K562 (cell line): ENCODE measurements at regions not wholly inside any gene's neighbourhood (a gene's known extent, or its start where the extent isn't known, plus 50 kb on each side); places are given as distances from the start of the nearest gene placed in this dataset.

Source experiments
- ATAC-seq: fragments of 200-7000 bp; cut with Tn5 transposase; 3 replicates; pipeline ENCODE4 v1.9.1; 2020; ENCODE audit warnings: moderate library complexity
- BruUV-seq: library from RNA; stranded (reverse); fragments of 400-500 nt; replicated peaks from 2 replicates; lab custom pipeline; 2021; lab: Mats Ljungman, UMichigan
- CTCF ChIA-PET: fragments of 300-600 bp; formaldehyde crosslinking; extraction: SDS; loops from one replicate; lab custom pipeline; 2021; ENCODE audit warnings: low intra/inter-chr PET ratio; lab: Yijun Ruan, JAX
- POLR2A ChIA-PET: fragments of 300-600, 350-650 bp; sonication (Branson Sonifier 250); formaldehyde crosslinking; extraction: SDS; loops from one replicate; lab custom pipeline; 2021; ENCODE audit warnings: antibody characterized with exemption, inconsistent platforms; lab: Yijun Ruan, JAX
- DNase-seq, 4 experiments: peaks; one replicate each; pipeline versions ENCODE4 v3.0.0 to v3.0.0-alpha.2; 2011 to 2018; ENCODE audit warnings: low spot score in 3 of 4, mixed read lengths in 3 of 4; ENCODE audit errors: extremely low read depth in 1 of 4
- FAIRE-seq: peaks from 2 replicates; lab custom pipeline; 2011; peaks lifted over from hg19 to GRCh38; lab: Jason Lieb, UNC
- H2AFZ ChIP-seq: 2 replicates; pipeline ENCODE4 v1.6.0; 2011; ENCODE audit warnings: low read depth, low read length, control low read depth, inconsistent platforms
- H3K27ac ChIP-seq: fragments of 200-600 bp; 3 replicates; pipeline ENCODE4 v1.8.0; 2011; ENCODE audit warnings: low read depth, mild to moderate bottlenecking, control low read depth, inconsistent platforms, low read length, moderate library complexity, mixed read lengths; ENCODE audit errors: extremely low read depth
- H3K27me3 ChIP-seq, 2 experiments: fragments of 300-600 bp in 1 of 2; 2 replicates in 1 of 2; 3 replicates in 1 of 2; pipeline versions ENCODE4 v1.6.0 to v1.8.0; 2011; ENCODE audit warnings: inconsistent platforms in 2 of 2, low read length in 2 of 2, mild to moderate bottlenecking in 1 of 2, mixed read lengths in 1 of 2, moderate library complexity in 1 of 2; ENCODE audit not compliant: control insufficient read depth in 2 of 2, insufficient read depth in 2 of 2
- H3K36me3 ChIP-seq: fragments of 300-600 bp; 3 replicates; pipeline ENCODE4 v1.8.0; 2011; ENCODE audit warnings: mild to moderate bottlenecking, low read length, inconsistent platforms; ENCODE audit not compliant: control insufficient read depth, insufficient read depth
- H3K4me1 ChIP-seq, 2 experiments: fragments of 200-600 bp in 1 of 2; replicated peaks in 1 of 2; 2 replicates in 1 of 2; 3 replicates in 1 of 2; pipeline versions ENCODE4 v1.5.1 to v1.8.0; 2011; ENCODE audit warnings: inconsistent platforms in 2 of 2, low read length in 2 of 2, mild to moderate bottlenecking in 1 of 2, mixed read lengths in 1 of 2, moderate library complexity in 1 of 2; ENCODE audit not compliant: control insufficient read depth in 2 of 2, insufficient read depth in 2 of 2
- H3K4me2 ChIP-seq: 2 replicates; pipeline ENCODE4 v1.6.1; 2011; ENCODE audit warnings: low read length, control low read depth, inconsistent platforms, mixed read lengths; ENCODE audit not compliant: insufficient read depth
- H3K4me3 ChIP-seq: fragments of 200-600 bp; sonication (generic), shearing (Covaris generic); 2 replicates; pipeline ENCODE4 v1.5.1; 2016; ENCODE audit warnings: control low read depth, inconsistent platforms
- H3K79me2 ChIP-seq: fragments of 200-600 bp; 3 replicates; pipeline ENCODE4 v1.8.0; 2011; ENCODE audit warnings: low read length, inconsistent platforms; ENCODE audit not compliant: control insufficient read depth, insufficient read depth
- H3K9ac ChIP-seq, 2 experiments: 2 replicates each; pipeline versions ENCODE4 v1.6.0 to v1.6.1; 2011; ENCODE audit warnings: low read depth in 2 of 2, low read length in 2 of 2, control low read depth in 1 of 2, inconsistent platforms in 1 of 2, mild to moderate bottlenecking in 1 of 2, mixed read lengths in 1 of 2; ENCODE audit not compliant: insufficient read depth in 1 of 2
- H3K9me1 ChIP-seq: one replicate; pipeline ENCODE4 v1.6.0; 2011; ENCODE audit warnings: inconsistent platforms, mild to moderate bottlenecking, low read length, moderate library complexity; ENCODE audit not compliant: control insufficient read depth, insufficient read depth
- H3K9me3 ChIP-seq: replicated peaks from 2 replicates; pipeline ENCODE4 v1.5.1; 2011; ENCODE audit warnings: low read depth, low read length, inconsistent platforms; ENCODE audit not compliant: control insufficient read depth, insufficient read depth
- H4K20me1 ChIP-seq: replicated peaks from 2 replicates; pipeline ENCODE4 v1.6.1; 2011; ENCODE audit warnings: low read length, inconsistent platforms, mixed read lengths; ENCODE audit not compliant: control insufficient read depth, insufficient read depth
- AFF4 ChIP-seq: sonication (generic); formaldehyde crosslinking; IDR thresholded peaks from 2 replicates; pipeline ENCODE4 v1.8.0; 2023; ENCODE audit warnings: mild to moderate bottlenecking, missing genetic modification reagents
- IFI16 ChIP-seq: fragments of 250-450 bp; sonication (Bioruptor Pico); IDR thresholded peaks from 2 replicates; pipeline ENCODE4 v2.1.2; 2022; ENCODE audit warnings: mild to moderate bottlenecking, inconsistent platforms
- PTRF ChIP-seq: fragments of 450-650 bp; IDR thresholded peaks from 2 replicates; pipeline ENCODE4 v1.6.1; 2016; ENCODE audit warnings: mild to moderate bottlenecking, missing genetic modification characterization, missing compliant biosample characterization
- SRSF3 ChIP-seq: fragments of 200-400 bp; formaldehyde crosslinking; IDR thresholded peaks from 2 replicates; pipeline ENCODE4 v1.6.1; 2016; ENCODE audit warnings: mild to moderate bottlenecking, low read length, moderate library complexity; ENCODE audit not compliant: insufficient read depth
- WGBS: fragments of 100-300 bp; shearing (Covaris generic); methylation state at CpG from one replicate; pipeline ENCODE4 v1.1.6; 2016; ENCODE audit warnings: low coverage, mixed read lengths; ENCODE audit not compliant: insufficient coverage; ENCODE audit errors: missing lambda C conversion rate; 5-methylcytosine and 5-hydroxymethylcytosine counted together
- in situ Hi-C: fragments of 300-500 bp; cut with MboI; formaldehyde crosslinking; loops from 4 replicates; pipeline ENCODE4 v1.15.0; 2018; ENCODE audit warnings: inconsistent platforms, mixed read lengths
- intact Hi-C: fragments of 100-400 bp; cut with micrococcal nuclease; formaldehyde crosslinking; loops from 2 replicates; pipeline ENCODE4 v1.14.2; 2022
- TF ChIP-seq, protein P1 (sequence below): fragments of 250-450 bp; sonication (Bioruptor Pico); IDR thresholded peaks from 2 replicates; pipeline ENCODE4 v1.5.0; 2021

- Histone ChIP-seq H3K79me2 (no peaks in the 10 kb centered on the region), H3K9me1 (no peaks in the 10 kb centered on the region), H4K20me1 (no peaks in the 10 kb centered on the region), H3K4me2 (no peak overlapping the region), H3K9me3 (no peaks in the 10 kb centered on the region), H3K36me3 (no peaks in the 10 kb centered on the region), H3K27ac (peak overlapping the region; percentile 9; the same call in 1 of the 3 replicates), H2AFZ (peak overlapping the region; percentile 34; the same call in 1 of the 2 replicates), H3K27me3 (no peaks in the 10 kb centered on the region; a peak in 1 of 5 replicates), H3K4me1 (no peaks in the 10 kb centered on the region; a peak in 2 of 5 replicates), H3K4me3 (no peak overlapping the region), H3K9ac (no peak overlapping the region)
- in situ Hi-C loops (no loop called here), intact Hi-C loops (no loop called here)
- 14% methylated on average over 1 of the region's 1 CpG for WGBS
- TF ChIP-seq PTRF (tag) (no peak), IFI16 (CRISPR knock-in tag) (no peak), AFF4 (CRISPR knock-in tag) (no peak), SRSF3 (no peak)
- TF ChIP-seq, protein P1, sequence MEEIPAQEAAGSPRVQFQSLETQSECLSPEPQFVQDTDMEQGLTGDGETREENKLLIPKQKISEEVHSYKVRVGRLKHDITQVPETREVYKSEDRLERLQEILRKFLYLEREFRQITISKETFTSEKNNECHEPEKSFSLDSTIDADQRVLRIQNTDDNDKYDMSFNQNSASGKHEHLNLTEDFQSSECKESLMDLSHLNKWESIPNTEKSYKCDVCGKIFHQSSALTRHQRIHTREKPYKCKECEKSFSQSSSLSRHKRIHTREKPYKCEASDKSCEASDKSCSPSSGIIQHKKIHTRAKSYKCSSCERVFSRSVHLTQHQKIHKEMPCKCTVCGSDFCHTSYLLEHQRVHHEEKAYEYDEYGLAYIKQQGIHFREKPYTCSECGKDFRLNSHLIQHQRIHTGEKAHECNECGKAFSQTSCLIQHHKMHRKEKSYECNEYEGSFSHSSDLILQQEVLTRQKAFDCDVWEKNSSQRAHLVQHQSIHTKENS (CRISPR knock-in tag), result no peak
- BruUV-seq, result no TSS peak
- FAIRE-seq (no peak), DNase-seq (no peak), ATAC-seq (no peak)
- CTCF ChIA-PET, result interaction anchor here (0.7 kb wide), 1 partner anchor 80 kb away, joined by 4 read pairs; no protein-coding TSS in a partner anchor
- POLR2A ChIA-PET, result interaction anchor here (0.9 kb wide), 1 partner anchor 14 kb away, joined by 3 read pairs; no protein-coding TSS in a partner anchor
Measured at GRCh38 chr17:55606488-55606815, 95.2 kb upstream of the SMIM36 start.
